GM18907 (cell line): ENCODE measurements at regions not wholly inside any gene's neighbourhood (a gene's known extent, or its start where the extent isn't known, plus 50 kb on each side); places are given as distances from the start of the nearest gene placed in this dataset.
"Not testable (repeated sequence)": the region's sequence is repeated elsewhere in the genome, so short reads cannot be mapped to it uniquely, and the experiment has no call there.

ENCODE experiments used
- ATAC-seq: cut with Tn5 transposase; IDR thresholded peaks from one replicate; pipeline ENCODE4 v1.9.1; 2021; ENCODE audit warnings: mild to moderate bottlenecking, moderate library complexity; ENCODE audit not compliant: unreplicated experiment

GRCh38 chr4:173475751-173476150 is 54.3 kb downstream of the HAND2 start:
- no peak for ATAC-seq

DNA sequence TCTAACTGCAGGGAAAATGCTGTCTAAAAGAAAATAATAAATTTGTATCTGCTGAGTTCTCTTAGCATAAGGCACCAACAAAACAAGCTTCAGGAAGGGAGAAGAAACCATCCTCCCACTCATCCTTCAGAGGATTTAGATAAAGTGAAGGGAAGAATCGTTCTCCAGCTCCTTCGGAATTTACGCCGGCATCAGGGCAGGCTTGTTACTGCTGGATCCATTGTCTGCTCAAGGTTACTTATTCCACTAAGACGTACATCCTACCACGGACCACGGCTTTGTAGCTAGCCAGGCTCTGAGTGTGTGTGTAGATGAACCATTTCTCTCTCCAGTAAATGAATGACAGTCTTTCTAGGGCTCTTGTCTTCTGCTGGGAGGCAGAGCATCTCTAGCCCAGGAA is 60.4 kb downstream of the HAND2 start:
- no peak for ATAC-seq

GRCh38 chr4:173468314-173468713 is 61.7 kb downstream of the HAND2 start:
- ATAC-seq, result no peak

DNA sequence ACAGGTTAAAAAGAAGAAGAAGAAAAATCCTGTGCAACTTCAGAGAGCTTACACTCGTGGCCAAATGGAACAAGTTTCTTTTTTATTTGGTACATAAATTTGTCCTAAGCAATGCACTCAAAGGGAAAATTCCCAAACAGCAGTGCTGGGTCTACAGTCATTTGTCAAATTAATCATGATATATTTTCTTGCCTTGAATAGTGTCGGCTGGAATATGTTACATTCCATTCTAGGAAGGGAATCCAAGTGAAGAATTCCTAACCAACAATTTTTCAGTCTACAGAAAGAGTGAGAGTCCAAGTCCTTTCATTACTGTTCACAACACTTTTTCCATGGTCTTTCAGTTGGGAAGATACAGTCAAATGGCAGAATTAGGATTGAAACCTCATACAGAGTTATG is 63.9 kb downstream of the HAND2 start:
- ATAC-seq, result no peak

GRCh38 chr4:173464481-173464880 is 65.5 kb downstream of the HAND2 start:
- no peak for ATAC-seq

- ATAC-seq, result no peak
Measured at GRCh38 chr4:173463816-173464215, 64.9 kb upstream of the SCRG1 start.

- no peak for ATAC-seq
Measured at GRCh38 chr4:173461170-173461569, 62.3 kb upstream of the SCRG1 start.

DNA sequence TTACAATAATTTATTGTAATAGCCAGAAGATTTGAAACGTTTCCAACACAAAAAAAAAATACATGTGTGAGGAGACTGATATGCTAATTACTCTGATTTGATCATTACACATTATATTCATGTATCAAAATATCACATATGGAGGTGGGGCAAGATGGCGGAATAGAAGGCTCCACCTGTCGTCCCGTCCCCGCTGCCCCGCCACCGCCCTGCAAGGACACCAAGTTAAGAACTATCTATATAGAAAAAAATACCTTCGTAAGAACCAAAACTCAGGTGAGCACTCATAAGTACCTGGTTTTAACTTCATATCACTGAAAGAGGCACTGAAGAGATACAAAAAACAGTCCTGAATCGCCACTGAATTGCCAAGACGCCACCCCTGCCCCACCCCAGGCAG is 60.9 kb upstream of the SCRG1 start:
- no peak for ATAC-seq

GRCh38 chr4:173457893-173458292 is 59.0 kb upstream of the SCRG1 start:
- no peak for ATAC-seq

DNA sequence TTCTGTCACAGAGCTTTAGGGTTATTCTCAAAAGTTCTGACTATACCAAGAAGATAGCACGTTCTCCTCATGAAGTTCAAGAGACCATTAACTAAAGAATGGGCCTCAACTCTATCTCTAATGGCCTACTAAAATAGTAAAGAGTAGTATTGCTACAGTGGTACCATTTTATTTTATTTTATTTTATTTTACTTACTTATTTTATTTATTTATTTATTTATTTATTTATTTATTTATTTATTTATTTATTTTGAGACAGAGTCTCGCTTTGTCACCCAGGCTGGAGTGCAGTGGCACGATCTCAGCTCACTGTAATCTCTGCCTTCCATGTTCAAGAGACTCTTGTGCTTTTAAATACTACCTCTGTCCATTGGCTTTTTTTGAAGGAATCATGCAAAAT is 52.5 kb upstream of the SCRG1 start:
- ATAC-seq, result not testable (repeated sequence)

DNA sequence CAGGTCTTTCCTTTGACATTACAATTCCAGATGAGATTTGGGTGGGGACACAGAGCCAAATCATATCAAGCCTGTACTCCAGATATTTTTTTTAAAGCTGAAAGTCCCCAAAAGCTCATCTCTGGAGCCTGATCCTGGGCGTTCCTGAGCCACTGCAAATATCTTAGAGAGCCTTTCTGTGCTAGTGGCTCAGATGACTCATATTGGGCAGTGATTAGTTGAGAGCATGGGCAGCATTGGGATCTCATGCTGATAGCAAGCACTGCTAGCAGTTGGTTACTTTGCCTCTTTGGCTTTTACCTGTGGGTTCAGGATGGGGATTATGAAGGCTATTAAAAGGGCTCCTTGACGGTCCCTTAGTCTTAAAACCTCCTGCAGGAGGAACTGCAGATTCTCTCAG is 51.4 kb upstream of the SCRG1 start:
- no peak for ATAC-seq

DNA sequence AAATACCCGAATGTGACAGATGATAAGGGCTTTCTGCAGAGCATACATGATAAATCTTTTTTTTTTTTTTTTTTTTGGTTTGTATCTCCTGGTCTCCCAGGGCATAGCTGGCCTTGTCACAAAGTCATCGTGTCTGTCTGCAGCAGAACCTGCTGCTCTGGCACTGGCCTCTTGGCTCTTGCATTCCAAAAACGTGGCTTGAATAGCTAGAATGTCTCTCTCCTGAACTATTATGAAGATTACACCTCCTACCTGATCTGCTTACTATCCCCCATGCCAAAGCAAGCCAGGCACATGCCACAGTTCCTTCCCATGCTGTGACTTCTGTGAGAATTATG is 50.4 kb upstream of the SCRG1 start:
- no peak for ATAC-seq

- ATAC-seq, result peak; percentile 46
Measured at GRCh38 chr4:173448608-173449379, 49.9 kb upstream of the SCRG1 start.
